Thyroid gland (tissue), 4 donors: ENCODE measurements at regions not wholly inside any gene's neighbourhood (a gene's known extent, or its start where the extent isn't known, plus 50 kb on each side); places are given as distances from the start of the nearest gene placed in this dataset.
"Not testable (repeated sequence)": the region's sequence is repeated elsewhere in the genome, so short reads cannot be mapped to it uniquely, and the experiment has no call there.

Experiments used
- POLR2A ChIP-seq, 2 donors: fragments of 450-650 bp; IDR thresholded peaks; one replicate each; pipeline ENCODE4 v1.6.1; 2017; ENCODE audit warnings: antibody characterized with exemption in 2 of 2, mild to moderate bottlenecking in 2 of 2, moderate library complexity in 1 of 2
- TF ChIP-seq, protein P1 (sequence below), 6 experiments: fragments of 200-600 bp in 3 of 6; fragments of 450-650 bp in 3 of 6; sonication (generic) in 3 of 6; IDR thresholded peaks; one replicate each; pipeline ENCODE4 v1.5.1; 2016 to 2019; ENCODE audit warnings: antibody characterized with exemption in 6 of 6, mild to moderate bottlenecking in 2 of 6, inconsistent platforms in 1 of 6, moderate library complexity in 1 of 6

DNA sequence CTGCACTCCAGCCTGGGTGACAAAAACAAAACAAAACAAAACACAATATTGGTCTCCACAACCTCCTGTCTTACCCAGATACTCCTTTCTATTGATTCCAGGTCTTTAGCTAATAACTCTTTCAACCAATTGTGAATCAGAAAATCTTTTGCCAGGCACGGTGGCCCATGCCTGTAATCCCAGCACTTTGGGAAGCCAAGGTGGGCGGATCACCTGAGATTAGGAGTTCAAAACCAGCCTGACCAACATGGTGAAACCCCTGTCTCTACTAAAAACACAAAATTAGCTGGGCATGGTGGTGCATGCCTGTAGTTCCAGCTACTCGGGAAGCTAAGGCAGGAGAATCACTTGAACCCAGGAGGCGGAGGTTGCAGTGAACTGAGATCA is 88.5 kb upstream of the METTL9 start:
- TF ChIP-seq, protein P1, sequence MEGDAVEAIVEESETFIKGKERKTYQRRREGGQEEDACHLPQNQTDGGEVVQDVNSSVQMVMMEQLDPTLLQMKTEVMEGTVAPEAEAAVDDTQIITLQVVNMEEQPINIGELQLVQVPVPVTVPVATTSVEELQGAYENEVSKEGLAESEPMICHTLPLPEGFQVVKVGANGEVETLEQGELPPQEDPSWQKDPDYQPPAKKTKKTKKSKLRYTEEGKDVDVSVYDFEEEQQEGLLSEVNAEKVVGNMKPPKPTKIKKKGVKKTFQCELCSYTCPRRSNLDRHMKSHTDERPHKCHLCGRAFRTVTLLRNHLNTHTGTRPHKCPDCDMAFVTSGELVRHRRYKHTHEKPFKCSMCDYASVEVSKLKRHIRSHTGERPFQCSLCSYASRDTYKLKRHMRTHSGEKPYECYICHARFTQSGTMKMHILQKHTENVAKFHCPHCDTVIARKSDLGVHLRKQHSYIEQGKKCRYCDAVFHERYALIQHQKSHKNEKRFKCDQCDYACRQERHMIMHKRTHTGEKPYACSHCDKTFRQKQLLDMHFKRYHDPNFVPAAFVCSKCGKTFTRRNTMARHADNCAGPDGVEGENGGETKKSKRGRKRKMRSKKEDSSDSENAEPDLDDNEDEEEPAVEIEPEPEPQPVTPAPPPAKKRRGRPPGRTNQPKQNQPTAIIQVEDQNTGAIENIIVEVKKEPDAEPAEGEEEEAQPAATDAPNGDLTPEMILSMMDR (IDR thresholded peaks at IDR 0.05) = not testable (repeated sequence)
- not testable (repeated sequence) for TF ChIP-seq POLR2A (IDR thresholded peaks at IDR 0.05)
